ENCODE measurements at regions not wholly inside any gene's neighbourhood (a gene's known extent, or its start where the extent isn't known, plus 50 kb on each side); places are given as distances from the start of the nearest gene placed in this dataset.

- DNase-seq (ENCODE audit: low read depth) = no peak
- no peak overlapping the region for H3K4me3 ChIP-seq (ENCODE audit: low read depth, low read length)
- no peak for TF ChIP-seq CTCF (conservative IDR thresholded peaks at IDR 0.05; ENCODE audit: low read depth, low read length)
These were observed 655.7 kb downstream of the METTL15 start for GRCh38 chr11:28763876-28764275.

GRCh38 chr11:28763151-28763550, 655.0 kb downstream of the METTL15 start:
- DNase-seq (ENCODE audit: low read depth) = no peak
- no peak overlapping the region for H3K4me3 ChIP-seq (ENCODE audit: low read depth, low read length)
- no peak for TF ChIP-seq CTCF (conservative IDR thresholded peaks at IDR 0.05; ENCODE audit: low read depth, low read length)

- peak; percentile 87 for DNase-seq (ENCODE audit: low read depth)
- TF ChIP-seq CTCF (conservative IDR thresholded peaks at IDR 0.05; ENCODE audit: low read depth, low read length) = no peak
- H3K4me3 ChIP-seq (ENCODE audit: low read depth, low read length) = peak overlapping the region; percentile 2
These were observed 652.6 kb downstream of the METTL15 start for GRCh38 chr11:28760676-28761390.

GRCh38 chr11:28759311-28759710, 651.1 kb downstream of the METTL15 start:
- no peak for TF ChIP-seq CTCF (conservative IDR thresholded peaks at IDR 0.05; ENCODE audit: low read depth, low read length)
- H3K4me3 ChIP-seq (ENCODE audit: low read depth, low read length) = no peak overlapping the region
- DNase-seq (ENCODE audit: low read depth) = peak; percentile 71

GRCh38 chr11:28757725-28758515, 649.7 kb downstream of the METTL15 start:
- H3K4me3 ChIP-seq (ENCODE audit: low read depth, low read length) = no peak overlapping the region
- no peak for DNase-seq (ENCODE audit: low read depth)
- TF ChIP-seq CTCF (conservative IDR thresholded peaks at IDR 0.05; ENCODE audit: low read depth, low read length) = no peak

- DNase-seq (ENCODE audit: low read depth) = peak; percentile 64
- H3K4me3 ChIP-seq (ENCODE audit: low read depth, low read length) = no peak overlapping the region
- no peak for TF ChIP-seq CTCF (conservative IDR thresholded peaks at IDR 0.05; ENCODE audit: low read depth, low read length)
These were observed 648.8 kb downstream of the METTL15 start for GRCh38 chr11:28756977-28757376.

Measured in epithelial cell of proximal tubule (primary cell).